ENCODE measurements at regions not wholly inside any gene's neighbourhood (a gene's known extent, or its start where the extent isn't known, plus 50 kb on each side); places are given as distances from the start of the nearest gene placed in this dataset.
"Not testable (repeated sequence)": the region's sequence is repeated elsewhere in the genome, so short reads cannot be mapped to it uniquely, and the experiment has no call there.

GRCh38 chr20:48368580-48369021 lies 459.2 kb downstream of the PREX1 start:
- TF ChIP-seq SUZ12 (IDR thresholded peaks at IDR 0.05); TARDBP (IDR thresholded peaks at IDR 0.05); BHLHE40 (IDR thresholded peaks at IDR 0.05; ENCODE audit: borderline replicate concordance); ZNF384 (IDR thresholded peaks at IDR 0.05); SP1 (IDR thresholded peaks at IDR 0.05); ELF4 (IDR thresholded peaks at IDR 0.05); PKNOX1 (IDR thresholded peaks at IDR 0.05): not testable (repeated sequence)

Data from HEK293T (cell line).